ENCODE measurements at regions not wholly inside any gene's neighbourhood (a gene's known extent, or its start where the extent isn't known, plus 50 kb on each side); places are given as distances from the start of the nearest gene placed in this dataset.

- Histone ChIP-seq H3K4me3 (no peak overlapping the region), H3K27ac (no peak overlapping the region), H3K9me3 (no peaks in the 10 kb centered on the region), H3K4me1 (peaks cover 37% of the 10 kb centered on the region), H3K36me3 (no peaks in the 10 kb centered on the region), H3K27me3 (no peaks in the 10 kb centered on the region)
- no peak for TF ChIP-seq POLR2A (IDR thresholded peaks at IDR 0.05)
- no peak for TF ChIP-seq CTCF (IDR thresholded peaks at IDR 0.05)
- TF ChIP-seq POLR2AphosphoS5 (IDR thresholded peaks at IDR 0.05; ENCODE audit: insufficient read depth in 1 of 2, low read depth in 1 of 2), result no peak
- intact Hi-C loops (cut with DNase I), result no loop called here
- no peak for DNase-seq (ENCODE audit: extremely low spot score in 2 of 2)
Measured at GRCh38 chr20:57037689-57038088, 228.8 kb downstream of the BMP7 start.

- TF ChIP-seq POLR2A (IDR thresholded peaks at IDR 0.05), result no peak
- no peak for TF ChIP-seq POLR2AphosphoS5 (IDR thresholded peaks at IDR 0.05; ENCODE audit: insufficient read depth in 1 of 2, low read depth in 1 of 2)
- no peak for TF ChIP-seq CTCF (IDR thresholded peaks at IDR 0.05)
- Histone ChIP-seq H3K9me3 (no peaks in the 10 kb centered on the region), H3K27me3 (no peaks in the 10 kb centered on the region), H3K27ac (no peak overlapping the region), H3K4me1 (peaks cover 48% of the 10 kb centered on the region), H3K36me3 (no peaks in the 10 kb centered on the region), H3K4me3 (no peak overlapping the region)
- intact Hi-C loops (cut with DNase I), result no loop called here
- no peak for DNase-seq (ENCODE audit: extremely low spot score in 2 of 2)
Measured at GRCh38 chr20:57038608-57039440, 227.6 kb downstream of the BMP7 start.

- H3K4me3 ChIP-seq, result no peak overlapping the region
- intact Hi-C loops (cut with DNase I), result no loop called here
- TF ChIP-seq POLR2A (IDR thresholded peaks at IDR 0.05) (no peak), POLR2AphosphoS5 (IDR thresholded peaks at IDR 0.05; ENCODE audit: insufficient read depth in 1 of 2, low read depth in 1 of 2) (no peak), CTCF (IDR thresholded peaks at IDR 0.05) (no peak)
- no peaks in the 10 kb centered on the region for H3K36me3 ChIP-seq
- H3K9me3 ChIP-seq, result no peaks in the 10 kb centered on the region
- DNase-seq (ENCODE audit: extremely low spot score in 2 of 2), result no peak
- no peaks in the 10 kb centered on the region for H3K27me3 ChIP-seq
- peaks cover 54% of the 10 kb centered on the region for H3K4me1 ChIP-seq
- peak overlapping the region; percentile 27 for H3K27ac ChIP-seq
Measured at GRCh38 chr20:57040466-57040865, 226.0 kb downstream of the BMP7 start.

GRCh38 chr20:57040924-57041323, 225.5 kb downstream of the BMP7 start:
- DNase-seq (ENCODE audit: extremely low spot score in 2 of 2), result no peak
- H3K4me3 ChIP-seq, result no peak overlapping the region
- peak overlapping the region; percentile 27 for H3K27ac ChIP-seq
- no peaks in the 10 kb centered on the region for H3K36me3 ChIP-seq
- TF ChIP-seq POLR2AphosphoS5 (IDR thresholded peaks at IDR 0.05; ENCODE audit: insufficient read depth in 1 of 2, low read depth in 1 of 2) (peak; percentile 54 to 85), POLR2A (IDR thresholded peaks at IDR 0.05) (no peak)
- H3K9me3 ChIP-seq, result no peaks in the 10 kb centered on the region
- peaks cover 54% of the 10 kb centered on the region for H3K4me1 ChIP-seq
- intact Hi-C loops (cut with DNase I), result no loop called here
- no peaks in the 10 kb centered on the region for H3K27me3 ChIP-seq

- intact Hi-C loops (cut with DNase I), result no loop called here
- TF ChIP-seq CTCF (IDR thresholded peaks at IDR 0.05), result no peak
- TF ChIP-seq POLR2AphosphoS5 (IDR thresholded peaks at IDR 0.05; ENCODE audit: insufficient read depth in 1 of 2, low read depth in 1 of 2), result peak in 1 of 2 donors; percentile 48
- Histone ChIP-seq H3K9me3 (no peaks in the 10 kb centered on the region), H3K27me3 (no peaks in the 10 kb centered on the region), H3K4me1 (peaks cover 72% of the 10 kb centered on the region), H3K27ac (no peak overlapping the region), H3K4me3 (no peak overlapping the region), H3K36me3 (no peaks in the 10 kb centered on the region)
- DNase-seq (ENCODE audit: extremely low spot score in 2 of 2), result no peak
Measured at GRCh38 chr20:57043091-57043490, 223.3 kb downstream of the BMP7 start.

Measured in vagina (tissue), 2 donors.